Smooth muscle cell (in vitro differentiated cells): ENCODE measurements at regions not wholly inside any gene's neighbourhood (a gene's known extent, or its start where the extent isn't known, plus 50 kb on each side); places are given as distances from the start of the nearest gene placed in this dataset.

Source experiments
- DNase-seq: peaks from one replicate; lab custom pipeline; 2025; ENCODE audit not compliant: unreplicated experiment; lab: John Stamatoyannopoulos, UW
- H2AFZ ChIP-seq: fragments of 200-600 bp; sonication (generic); 2 replicates; pipeline ENCODE4 v1.6.0; 2016; ENCODE audit warnings: antibody characterized with exemption, low read depth, mild to moderate bottlenecking
- H3F3A ChIP-seq: fragments of 200-600 bp; sonication (generic); 2 replicates; pipeline ENCODE4 v1.6.0; 2017; ENCODE audit warnings: antibody characterized with exemption, low read depth
- H3K27ac ChIP-seq: fragments of 200-600 bp; sonication (generic); 2 replicates; pipeline ENCODE4 v1.5.1; 2016; ENCODE audit warnings: low read depth, mild to moderate bottlenecking
- H3K27me3 ChIP-seq: fragments of 200-600 bp; sonication (generic); 2 replicates; pipeline ENCODE4 v1.6.1; 2016; ENCODE audit warnings: low read depth, mild to moderate bottlenecking
- H3K36me3 ChIP-seq: fragments of 200-600 bp; sonication (generic); 2 replicates; pipeline ENCODE4 v1.5.1; 2016; ENCODE audit warnings: low read depth
- H3K4me1 ChIP-seq: fragments of 200-600 bp; sonication (generic); 2 replicates; pipeline ENCODE4 v1.5.1; 2016; ENCODE audit warnings: low read depth
- H3K4me2 ChIP-seq: fragments of 200-600 bp; sonication (generic); 2 replicates; pipeline ENCODE4 v1.6.0; 2016; ENCODE audit warnings: mild to moderate bottlenecking
- H3K4me3 ChIP-seq: fragments of 200-600 bp; sonication (generic); 2 replicates; pipeline ENCODE4 v1.5.1; 2016; ENCODE audit warnings: mild to moderate bottlenecking
- H3K79me2 ChIP-seq: fragments of 200-600 bp; sonication (generic); 2 replicates; pipeline ENCODE4 v1.6.0; 2016; ENCODE audit warnings: low read depth, mild to moderate bottlenecking
- H3K9ac ChIP-seq: fragments of 200-600 bp; sonication (generic); 2 replicates; pipeline ENCODE4 v1.6.0; 2016; ENCODE audit warnings: low read depth
- H3K9me3 ChIP-seq: fragments of 200-600 bp; sonication (generic); replicated peaks from 2 replicates; pipeline ENCODE4 v1.5.1; 2016; ENCODE audit warnings: low read depth
- H4K20me1 ChIP-seq: fragments of 200-600 bp; sonication (generic); 2 replicates; pipeline ENCODE4 v1.6.0; 2016; ENCODE audit warnings: low read depth
- WGBS: methylation state at CpG from one replicate; pipeline ENCODE4 v1.1.7; 2016; ENCODE audit warnings: low lambda C conversion rate; 5-methylcytosine and 5-hydroxymethylcytosine counted together
- TF ChIP-seq, protein P1 (sequence below): fragments of 200-600 bp; sonication (generic); IDR thresholded peaks from 2 replicates; pipeline ENCODE4 v1.5.1; 2017; ENCODE audit warnings: borderline replicate concordance, mild to moderate bottlenecking, antibody characterized with exemption; ENCODE audit not compliant: insufficient read depth, poor library complexity, severe bottlenecking

DNA sequence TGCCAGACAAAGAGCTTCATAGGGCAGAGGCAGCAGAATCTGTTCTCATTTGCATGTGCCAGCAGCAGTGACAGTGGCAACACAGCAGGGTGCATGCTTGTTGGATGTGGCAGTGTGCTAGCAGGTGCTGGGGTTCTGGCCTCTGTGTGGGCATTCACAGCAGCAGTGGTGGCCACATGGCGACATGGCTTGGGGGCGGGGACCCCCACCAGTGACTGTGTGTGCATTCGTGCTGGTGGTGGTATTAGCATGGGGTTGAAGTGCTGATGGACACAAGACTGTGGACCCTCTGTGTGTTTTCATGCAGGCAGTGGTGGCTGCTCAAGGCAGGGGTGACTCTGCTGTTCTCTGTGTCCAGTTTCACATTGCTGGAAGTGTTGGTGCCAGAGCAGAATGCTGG is 183.2 kb upstream of the PDE4D start:
- Histone ChIP-seq H3K36me3 (no peaks in the 10 kb centered on the region), H3K79me2 (no peaks in the 10 kb centered on the region), H3K4me1 (no peaks in the 10 kb centered on the region), H3F3A (no peaks in the 10 kb centered on the region), H3K27ac (no peak overlapping the region), H2AFZ (no peak overlapping the region), H3K27me3 (no peaks in the 10 kb centered on the region), H4K20me1 (no peaks in the 10 kb centered on the region), H3K9ac (no peak overlapping the region), H3K9me3 (no peaks in the 10 kb centered on the region), H3K4me3 (no peak overlapping the region), H3K4me2 (no peak overlapping the region)
- no peak for DNase-seq
- TF ChIP-seq, protein P1, sequence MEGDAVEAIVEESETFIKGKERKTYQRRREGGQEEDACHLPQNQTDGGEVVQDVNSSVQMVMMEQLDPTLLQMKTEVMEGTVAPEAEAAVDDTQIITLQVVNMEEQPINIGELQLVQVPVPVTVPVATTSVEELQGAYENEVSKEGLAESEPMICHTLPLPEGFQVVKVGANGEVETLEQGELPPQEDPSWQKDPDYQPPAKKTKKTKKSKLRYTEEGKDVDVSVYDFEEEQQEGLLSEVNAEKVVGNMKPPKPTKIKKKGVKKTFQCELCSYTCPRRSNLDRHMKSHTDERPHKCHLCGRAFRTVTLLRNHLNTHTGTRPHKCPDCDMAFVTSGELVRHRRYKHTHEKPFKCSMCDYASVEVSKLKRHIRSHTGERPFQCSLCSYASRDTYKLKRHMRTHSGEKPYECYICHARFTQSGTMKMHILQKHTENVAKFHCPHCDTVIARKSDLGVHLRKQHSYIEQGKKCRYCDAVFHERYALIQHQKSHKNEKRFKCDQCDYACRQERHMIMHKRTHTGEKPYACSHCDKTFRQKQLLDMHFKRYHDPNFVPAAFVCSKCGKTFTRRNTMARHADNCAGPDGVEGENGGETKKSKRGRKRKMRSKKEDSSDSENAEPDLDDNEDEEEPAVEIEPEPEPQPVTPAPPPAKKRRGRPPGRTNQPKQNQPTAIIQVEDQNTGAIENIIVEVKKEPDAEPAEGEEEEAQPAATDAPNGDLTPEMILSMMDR, result no peak
- WGBS, result 89% methylated on average over 3 of the region's 3 CpGs

- no peaks in the 10 kb centered on the region for H3F3A ChIP-seq
- H3K4me1 ChIP-seq, result no peaks in the 10 kb centered on the region
- no peak for DNase-seq
- H3K4me3 ChIP-seq, result no peak overlapping the region
- WGBS, result 33% methylated on average over 2 of the region's 2 CpGs
- H3K27me3 ChIP-seq, result no peaks in the 10 kb centered on the region
- no peaks in the 10 kb centered on the region for H3K36me3 ChIP-seq
- H4K20me1 ChIP-seq, result no peaks in the 10 kb centered on the region
- H3K9me3 ChIP-seq, result no peaks in the 10 kb centered on the region
- TF ChIP-seq, protein P1, result no peak
- H3K9ac ChIP-seq, result no peak overlapping the region
- no peak overlapping the region for H3K27ac ChIP-seq
- no peak overlapping the region for H2AFZ ChIP-seq
- H3K4me2 ChIP-seq, result no peak overlapping the region
- H3K79me2 ChIP-seq, result no peaks in the 10 kb centered on the region
These were observed 173.0 kb upstream of the PDE4D start for GRCh38 chr5:60066502-60066901.

GRCh38 chr5:60060389-60060788 is 166.9 kb upstream of the PDE4D start:
- TF ChIP-seq, protein P1, result no peak

GRCh38 chr5:60056191-60056590 is 162.7 kb upstream of the PDE4D start:
- Histone ChIP-seq H3F3A (no peaks in the 10 kb centered on the region), H3K27ac (no peak overlapping the region), H3K27me3 (no peaks in the 10 kb centered on the region), H4K20me1 (no peaks in the 10 kb centered on the region), H3K4me2 (no peak overlapping the region), H3K79me2 (no peaks in the 10 kb centered on the region), H3K9me3 (no peaks in the 10 kb centered on the region), H3K9ac (no peak overlapping the region), H3K4me3 (no peak overlapping the region), H3K4me1 (no peaks in the 10 kb centered on the region), H3K36me3 (no peaks in the 10 kb centered on the region), H2AFZ (no peak overlapping the region)
- TF ChIP-seq, protein P1, result no peak
- 84% methylated on average over 4 of the region's 4 CpGs for WGBS
- DNase-seq, result no peak

More at GRCh38 chr5:60060389-60060788, 166.9 kb upstream of the PDE4D start:
- no peaks in the 10 kb centered on the region for H3K4me1 ChIP-seq
- no peak for DNase-seq
- H3K27ac ChIP-seq, result no peak overlapping the region
- H3K4me2 ChIP-seq, result no peak overlapping the region
- H3F3A ChIP-seq, result no peaks in the 10 kb centered on the region
- H3K9me3 ChIP-seq, result no peaks in the 10 kb centered on the region
- H3K9ac ChIP-seq, result no peak overlapping the region
- H2AFZ ChIP-seq, result no peak overlapping the region
- H3K79me2 ChIP-seq, result no peaks in the 10 kb centered on the region
- no peak overlapping the region for H3K4me3 ChIP-seq
- no peaks in the 10 kb centered on the region for H4K20me1 ChIP-seq
- H3K36me3 ChIP-seq, result no peaks in the 10 kb centered on the region
- no peaks in the 10 kb centered on the region for H3K27me3 ChIP-seq
